Esophagus squamous epithelium (tissue), 5 donors: ENCODE measurements at regions not wholly inside any gene's neighbourhood (a gene's known extent, or its start where the extent isn't known, plus 50 kb on each side); places are given as distances from the start of the nearest gene placed in this dataset.
"Not testable (repeated sequence)": the region's sequence is repeated elsewhere in the genome, so short reads cannot be mapped to it uniquely, and the experiment has no call there.

ENCODE experiments used
- DNase-seq: peaks from one replicate; lab custom pipeline; 2025; lab: John Stamatoyannopoulos, UW
- H3K27ac ChIP-seq, 4 donors: fragments of 200-600 bp; sonication (generic); one replicate each; pipeline ENCODE4 v1.5.1; 2016 to 2019; ENCODE audit warnings: mild to moderate bottlenecking in 1 of 4
- H3K27me3 ChIP-seq, 4 donors: fragments of 200-600 bp; sonication (generic); 1 replicate in 3 of 4; 2 replicates in 1 of 4; pipeline versions ENCODE4 v1.5.1 to v1.6.0; 2017 to 2021; ENCODE audit warnings: antibody characterized with exemption in 1 of 4
- H3K36me3 ChIP-seq, 3 donors: fragments of 200-600 bp; sonication (generic); one replicate each; pipeline ENCODE4 v1.5.1; 2016 to 2019
- H3K4me1 ChIP-seq, 3 donors: fragments of 200-600 bp; sonication (generic); one replicate each; pipeline ENCODE4 v1.5.1; 2017 to 2019
- H3K4me3 ChIP-seq, 4 donors: fragments of 200-600 bp; sonication (generic); 1 replicate in 3 of 4; 2 replicates in 1 of 4; pipeline ENCODE4 v1.5.1; 2016 to 2019; ENCODE audit warnings: mild to moderate bottlenecking in 2 of 4, moderate library complexity in 1 of 4
- H3K9me3 ChIP-seq, 3 donors: fragments of 200-600 bp; sonication (generic); one replicate each; pipeline ENCODE4 v1.5.1; 2016 to 2019
- CTCF ChIP-seq, 6 experiments: fragments of 450-650 bp in 4 of 6; fragments of 200-600 bp in 2 of 6; sonication (generic) in 2 of 6; IDR thresholded peaks; one replicate each; pipeline ENCODE4 v1.5.1; 2016 to 2019; ENCODE audit warnings: antibody characterized with exemption in 6 of 6, mild to moderate bottlenecking in 4 of 6, moderate library complexity in 4 of 6
- POLR2A ChIP-seq, 4 donors: fragments of 450-650 bp; IDR thresholded peaks; one replicate each; pipeline ENCODE4 v1.6.1; 2017; ENCODE audit warnings: antibody characterized with exemption in 4 of 4, mild to moderate bottlenecking in 4 of 4, moderate library complexity in 3 of 4
- WGBS, 2 donors: methylation state at CpG; one replicate each; pipeline ENCODE4 v1.1.5; 2018; 5-methylcytosine and 5-hydroxymethylcytosine counted together
- intact Hi-C: fragments of 100-400 bp; cut with DNase I; formaldehyde crosslinking; loops from one replicate; pipeline ENCODE4 v1.15.0; 2022
- donor health status: DM: yes; HTN: yes; CAD: no.

- peaks cover 0 to 12% (median 3%) of the 10 kb centered on the region in 3 donors for H3K9me3 ChIP-seq
- DNase-seq = no peak
- no peak overlapping the region for H3K4me3 ChIP-seq
Observed at GRCh38 chr12:47438175-47438574, 267.7 kb downstream of the RPAP3 start.

GRCh38 chr12:47437570-47437969, 268.3 kb downstream of the RPAP3 start:
- TF ChIP-seq CTCF (IDR thresholded peaks at IDR 0.05) = no peak
- no peak for TF ChIP-seq POLR2A (IDR thresholded peaks at IDR 0.05)
- Histone ChIP-seq H3K9me3 (peaks cover 0 to 6% (median 0%) of the 10 kb centered on the region in 3 donors), H3K27ac (no peak overlapping the region), H3K27me3 (no peaks in the 10 kb centered on the region), H3K4me3 (no peak overlapping the region), H3K4me1 (no peaks in the 10 kb centered on the region), H3K36me3 (no peaks in the 10 kb centered on the region)
- no peak for DNase-seq
- intact Hi-C loops = no loop called here

More at GRCh38 chr12:47438175-47438574, 267.7 kb downstream of the RPAP3 start:
- Histone ChIP-seq H3K27ac (no peak overlapping the region), H3K27me3 (no peaks in the 10 kb centered on the region), H3K4me1 (no peaks in the 10 kb centered on the region), H3K36me3 (no peaks in the 10 kb centered on the region)
- intact Hi-C loops = no loop called here
- 94 to 96% methylated on average over 1 of the region's 1 CpG for WGBS, 2 donors
- TF ChIP-seq POLR2A (IDR thresholded peaks at IDR 0.05) (no peak), CTCF (IDR thresholded peaks at IDR 0.05) (no peak)

GRCh38 chr12:47433876-47434275, 272.0 kb downstream of the RPAP3 start:
- DNase-seq = no peak
- H3K9me3 ChIP-seq = peaks cover 0 to 1% (median 0%) of the 10 kb centered on the region in 3 donors
- no peaks in the 10 kb centered on the region for H3K4me1 ChIP-seq
- no peak overlapping the region for H3K4me3 ChIP-seq
- H3K27me3 ChIP-seq = no peaks in the 10 kb centered on the region
- H3K36me3 ChIP-seq = no peaks in the 10 kb centered on the region
- intact Hi-C loops = no loop called here
- TF ChIP-seq CTCF (IDR thresholded peaks at IDR 0.05) = no peak
- TF ChIP-seq POLR2A (IDR thresholded peaks at IDR 0.05) = no peak
- no peak overlapping the region for H3K27ac ChIP-seq

GRCh38 chr12:47426678-47427309, 279.0 kb downstream of the RPAP3 start:
- intact Hi-C loops, DNase-seq, H3K36me3 ChIP-seq, H3K27me3 ChIP-seq, H3K4me3 ChIP-seq, H3K9me3 ChIP-seq, H3K27ac ChIP-seq, H3K4me1 ChIP-seq: not testable (repeated sequence)
- 67 to 87% methylated on average over 6 to 19 of the region's 21 CpGs for WGBS, 2 donors

- intact Hi-C loops = no loop called here
Observed at GRCh38 chr12:47422611-47423010, 283.2 kb downstream of the RPAP3 start.

More at GRCh38 chr12:47422611-47423010, 283.2 kb downstream of the RPAP3 start:
- Histone ChIP-seq H3K4me3 (no peak overlapping the region), H3K9me3 (no peaks in the 10 kb centered on the region), H3K4me1 (no peaks in the 10 kb centered on the region), H3K36me3 (no peaks in the 10 kb centered on the region), H3K27ac (no peak overlapping the region), H3K27me3 (no peaks in the 10 kb centered on the region)
- TF ChIP-seq POLR2A (IDR thresholded peaks at IDR 0.05) (no peak), CTCF (IDR thresholded peaks at IDR 0.05) (no peak)
- DNase-seq = no peak
- 55 to 70% methylated on average over 2 of the region's 2 CpGs for WGBS, 2 donors
